ENCODE measurements at regions not wholly inside any gene's neighbourhood (a gene's known extent, or its start where the extent isn't known, plus 50 kb on each side); places are given as distances from the start of the nearest gene placed in this dataset.

DNA sequence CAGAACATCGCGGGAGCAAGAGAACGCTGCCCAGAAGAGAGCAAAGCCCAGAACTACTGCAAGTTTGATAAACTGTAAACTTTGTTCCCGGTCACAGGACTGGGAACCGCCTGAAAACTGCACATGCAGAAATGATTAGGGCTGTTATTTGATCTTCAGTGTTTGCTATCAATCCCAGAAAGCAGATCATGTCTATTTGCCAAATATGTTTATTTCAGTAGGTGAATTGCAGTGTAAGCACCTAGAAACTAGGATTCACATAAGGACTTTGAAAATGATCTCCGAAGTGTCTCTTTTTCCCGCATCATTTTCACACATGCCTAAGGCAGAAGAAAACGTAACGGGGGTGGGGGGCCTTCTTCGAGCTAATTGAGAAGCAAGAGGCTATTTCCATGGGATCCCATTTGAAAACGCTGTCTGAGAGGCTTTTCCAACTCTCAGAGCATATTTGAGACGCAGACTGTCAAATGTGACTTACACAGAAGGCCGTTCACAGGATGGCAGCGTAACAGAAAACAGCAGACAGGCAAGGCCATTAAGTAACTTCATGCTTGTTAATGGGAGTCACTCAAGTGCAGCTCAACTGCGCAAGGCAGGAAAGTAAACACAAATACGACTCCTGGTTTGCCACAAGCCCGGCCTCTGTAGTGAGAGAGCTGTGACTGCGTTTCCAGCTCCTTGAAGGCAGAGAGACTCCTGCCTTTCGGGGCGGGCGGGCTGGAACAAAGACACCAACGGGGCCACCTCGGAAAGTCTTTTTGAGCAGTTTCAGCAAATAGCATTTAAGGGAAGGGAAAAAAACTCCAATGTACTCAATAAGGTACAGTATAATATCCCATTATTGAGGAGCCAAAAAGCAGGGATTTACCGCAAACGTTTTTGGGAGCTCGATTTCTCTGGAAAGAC, 144.7 kb upstream of the ZNF217 start:
- in situ Hi-C loops (cut with MboI; ENCODE audit: low pct_unique_long_range_greater_than_20kb, low sequenced_read_pairs, unreplicated experiment): loop anchor here (10.0 to 25.0 kb wide), 2 partner anchors 83 to 174 kb away; no protein-coding TSS in a partner anchor
- TF ChIP-seq, protein P1, sequence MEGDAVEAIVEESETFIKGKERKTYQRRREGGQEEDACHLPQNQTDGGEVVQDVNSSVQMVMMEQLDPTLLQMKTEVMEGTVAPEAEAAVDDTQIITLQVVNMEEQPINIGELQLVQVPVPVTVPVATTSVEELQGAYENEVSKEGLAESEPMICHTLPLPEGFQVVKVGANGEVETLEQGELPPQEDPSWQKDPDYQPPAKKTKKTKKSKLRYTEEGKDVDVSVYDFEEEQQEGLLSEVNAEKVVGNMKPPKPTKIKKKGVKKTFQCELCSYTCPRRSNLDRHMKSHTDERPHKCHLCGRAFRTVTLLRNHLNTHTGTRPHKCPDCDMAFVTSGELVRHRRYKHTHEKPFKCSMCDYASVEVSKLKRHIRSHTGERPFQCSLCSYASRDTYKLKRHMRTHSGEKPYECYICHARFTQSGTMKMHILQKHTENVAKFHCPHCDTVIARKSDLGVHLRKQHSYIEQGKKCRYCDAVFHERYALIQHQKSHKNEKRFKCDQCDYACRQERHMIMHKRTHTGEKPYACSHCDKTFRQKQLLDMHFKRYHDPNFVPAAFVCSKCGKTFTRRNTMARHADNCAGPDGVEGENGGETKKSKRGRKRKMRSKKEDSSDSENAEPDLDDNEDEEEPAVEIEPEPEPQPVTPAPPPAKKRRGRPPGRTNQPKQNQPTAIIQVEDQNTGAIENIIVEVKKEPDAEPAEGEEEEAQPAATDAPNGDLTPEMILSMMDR (IDR thresholded peaks at IDR 0.05; ENCODE audit: extremely low read depth, insufficient read depth, missing control alignments): no peak
- DNase-seq (ENCODE audit: low spot score): no peak

- DNase-seq (ENCODE audit: low spot score): no peak
- TF ChIP-seq, protein P1 (IDR thresholded peaks at IDR 0.05; ENCODE audit: extremely low read depth, insufficient read depth, missing control alignments): no peak
- in situ Hi-C loops (cut with MboI; ENCODE audit: low pct_unique_long_range_greater_than_20kb, low sequenced_read_pairs, unreplicated experiment): loop anchor here (10.0 to 25.0 kb wide), 2 partner anchors 83 to 175 kb away; no protein-coding TSS in a partner anchor
Measured at GRCh38 chr20:53737396-53738038, 143.9 kb upstream of the ZNF217 start.

DNA sequence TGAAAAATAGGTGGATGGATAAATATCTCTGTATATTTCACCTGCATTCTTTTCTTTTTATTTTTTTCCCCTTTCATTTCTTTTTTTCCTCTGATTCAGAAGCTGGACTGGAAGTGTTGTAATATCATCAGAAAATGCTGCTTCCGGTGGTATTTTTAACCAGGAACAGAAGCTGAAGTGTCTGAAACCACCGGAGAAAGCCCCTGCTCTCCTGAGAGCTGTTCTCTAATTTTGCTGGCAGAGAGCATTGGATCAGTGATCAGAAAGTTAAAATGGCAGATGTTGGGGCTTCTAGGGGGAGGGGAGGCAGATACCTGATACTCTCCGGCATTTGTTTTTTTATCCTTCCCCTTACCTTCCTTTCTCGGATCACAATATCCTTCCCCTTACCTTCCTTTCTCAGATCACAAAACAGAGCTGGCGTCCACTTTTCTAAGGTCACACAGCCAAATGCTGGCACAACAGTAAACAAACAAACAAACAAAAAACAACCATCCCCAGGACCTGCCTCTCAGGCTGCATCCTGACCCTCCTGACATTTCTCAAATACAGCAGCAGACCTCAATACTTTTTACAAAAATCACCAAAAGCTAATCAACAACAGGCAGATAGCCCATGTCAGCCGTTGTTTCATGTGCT, 143.2 kb upstream of the ZNF217 start:
- in situ Hi-C loops (cut with MboI; ENCODE audit: low pct_unique_long_range_greater_than_20kb, low sequenced_read_pairs, unreplicated experiment): loop anchor here (10.0 to 25.0 kb wide), 2 partner anchors 82 to 175 kb away; no protein-coding TSS in a partner anchor
- TF ChIP-seq, protein P1 (IDR thresholded peaks at IDR 0.05; ENCODE audit: extremely low read depth, insufficient read depth, missing control alignments): no peak
- DNase-seq (ENCODE audit: low spot score): peak; percentile 52

DNA sequence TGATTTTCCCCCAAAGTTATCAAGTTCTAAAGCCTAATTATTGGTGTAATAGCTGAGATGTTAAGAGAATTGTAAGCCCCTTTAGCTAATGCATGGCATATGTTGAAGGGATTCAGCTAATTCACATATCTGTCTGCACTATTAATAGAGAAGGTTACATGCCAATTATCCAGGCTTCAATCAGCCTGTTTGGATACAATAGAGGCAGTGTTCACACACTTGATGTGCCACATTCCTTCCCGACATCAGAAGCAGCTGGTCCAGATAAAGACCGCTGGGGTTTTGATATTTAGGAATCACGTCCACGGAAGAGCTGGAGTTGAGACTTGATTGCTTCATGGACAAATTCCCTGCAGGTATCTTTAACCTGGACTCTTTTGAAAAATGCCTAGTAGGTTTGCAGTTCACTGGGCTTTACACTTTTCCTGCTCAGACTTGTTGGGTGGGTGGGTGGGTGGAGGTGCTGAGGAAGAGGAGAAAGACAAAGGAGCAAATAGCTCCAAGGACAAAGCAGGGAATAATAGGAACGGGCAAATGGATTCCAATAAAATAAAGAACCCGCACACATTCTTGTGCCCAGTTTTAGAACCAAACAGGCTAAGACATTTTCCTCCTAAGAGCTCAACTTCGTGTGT, 142.6 kb upstream of the ZNF217 start:
- in situ Hi-C loops (cut with MboI; ENCODE audit: low pct_unique_long_range_greater_than_20kb, low sequenced_read_pairs, unreplicated experiment): loop anchor here (10.0 to 25.0 kb wide), 2 partner anchors 81 to 176 kb away; no protein-coding TSS in a partner anchor
- DNase-seq (ENCODE audit: low spot score): no peak
- TF ChIP-seq, protein P1 (IDR thresholded peaks at IDR 0.05; ENCODE audit: extremely low read depth, insufficient read depth, missing control alignments): no peak

- DNase-seq (ENCODE audit: low spot score): no peak
- in situ Hi-C loops (cut with MboI; ENCODE audit: low pct_unique_long_range_greater_than_20kb, low sequenced_read_pairs, unreplicated experiment): loop anchor here (10.0 to 25.0 kb wide), 2 partner anchors 81 to 177 kb away; no protein-coding TSS in a partner anchor
- TF ChIP-seq, protein P1 (IDR thresholded peaks at IDR 0.05; ENCODE audit: extremely low read depth, insufficient read depth, missing control alignments): no peak
Measured at GRCh38 chr20:53735536-53736050, 142.0 kb upstream of the ZNF217 start.
